ENCODE measurements at regions not wholly inside any gene's neighbourhood (a gene's known extent, or its start where the extent isn't known, plus 50 kb on each side); places are given as distances from the start of the nearest gene placed in this dataset.
A peak's percentile ranks its signal among the peaks of the same experiment; 100 is the strongest.

GRCh38 chr10:88129013-88129412 is 265.6 kb downstream of the PTEN start:
- Histone ChIP-seq H3K4me2 (no peak overlapping the region), H3K27me3 (ENCODE audit: insufficient read depth, low read depth) (no peaks in the 10 kb centered on the region), H3K36me3 (ENCODE audit: insufficient read depth) (no peaks in the 10 kb centered on the region), H3K4me1 (ENCODE audit: low read depth, poor library complexity, severe bottlenecking) (peaks cover 10% of the 10 kb centered on the region), H4K20me1 (ENCODE audit: insufficient read depth) (no peaks in the 10 kb centered on the region), H3K4me3 (IDR thresholded peaks at IDR 0.05; ENCODE audit: insufficient read depth, low read depth, low read length) (no peak overlapping the region), H3K79me2 (ENCODE audit: insufficient read depth, low read depth) (no peaks in the 10 kb centered on the region), H2AFZ (ENCODE audit: low read depth) (no peak overlapping the region), H3K27ac (no peak overlapping the region), H3K9ac (no peak overlapping the region)
- TF ChIP-seq, protein P1, sequence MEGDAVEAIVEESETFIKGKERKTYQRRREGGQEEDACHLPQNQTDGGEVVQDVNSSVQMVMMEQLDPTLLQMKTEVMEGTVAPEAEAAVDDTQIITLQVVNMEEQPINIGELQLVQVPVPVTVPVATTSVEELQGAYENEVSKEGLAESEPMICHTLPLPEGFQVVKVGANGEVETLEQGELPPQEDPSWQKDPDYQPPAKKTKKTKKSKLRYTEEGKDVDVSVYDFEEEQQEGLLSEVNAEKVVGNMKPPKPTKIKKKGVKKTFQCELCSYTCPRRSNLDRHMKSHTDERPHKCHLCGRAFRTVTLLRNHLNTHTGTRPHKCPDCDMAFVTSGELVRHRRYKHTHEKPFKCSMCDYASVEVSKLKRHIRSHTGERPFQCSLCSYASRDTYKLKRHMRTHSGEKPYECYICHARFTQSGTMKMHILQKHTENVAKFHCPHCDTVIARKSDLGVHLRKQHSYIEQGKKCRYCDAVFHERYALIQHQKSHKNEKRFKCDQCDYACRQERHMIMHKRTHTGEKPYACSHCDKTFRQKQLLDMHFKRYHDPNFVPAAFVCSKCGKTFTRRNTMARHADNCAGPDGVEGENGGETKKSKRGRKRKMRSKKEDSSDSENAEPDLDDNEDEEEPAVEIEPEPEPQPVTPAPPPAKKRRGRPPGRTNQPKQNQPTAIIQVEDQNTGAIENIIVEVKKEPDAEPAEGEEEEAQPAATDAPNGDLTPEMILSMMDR (conservative IDR thresholded peaks at IDR 0.05; ENCODE audit: low read depth, low read length) = no peak

GRCh38 chr10:88130912-88131311 is 267.5 kb downstream of the PTEN start:
- H2AFZ ChIP-seq (ENCODE audit: low read depth) = no peak overlapping the region
- H3K27me3 ChIP-seq (ENCODE audit: insufficient read depth, low read depth) = no peaks in the 10 kb centered on the region
- peaks cover 13% of the 10 kb centered on the region for H3K4me1 ChIP-seq (ENCODE audit: low read depth, poor library complexity, severe bottlenecking)
- TF ChIP-seq, protein P1 (conservative IDR thresholded peaks at IDR 0.05; ENCODE audit: low read depth, low read length) = no peak
- H3K9ac ChIP-seq = no peak overlapping the region
- H3K27ac ChIP-seq = no peak overlapping the region
- no peak overlapping the region for H3K4me2 ChIP-seq
- H3K36me3 ChIP-seq (ENCODE audit: insufficient read depth) = no peaks in the 10 kb centered on the region
- H4K20me1 ChIP-seq (ENCODE audit: insufficient read depth) = no peaks in the 10 kb centered on the region
- H3K4me3 ChIP-seq (IDR thresholded peaks at IDR 0.05; ENCODE audit: insufficient read depth, low read depth, low read length) = no peak overlapping the region
- no peaks in the 10 kb centered on the region for H3K79me2 ChIP-seq (ENCODE audit: insufficient read depth, low read depth)

GRCh38 chr10:88131511-88132139 is 268.2 kb downstream of the PTEN start:
- H3K4me2 ChIP-seq = no peak overlapping the region
- H3K4me3 ChIP-seq (IDR thresholded peaks at IDR 0.05; ENCODE audit: insufficient read depth, low read depth, low read length) = no peak overlapping the region
- H3K27me3 ChIP-seq (ENCODE audit: insufficient read depth, low read depth) = no peaks in the 10 kb centered on the region
- H3K9ac ChIP-seq = no peak overlapping the region
- H4K20me1 ChIP-seq (ENCODE audit: insufficient read depth) = no peaks in the 10 kb centered on the region
- no peak overlapping the region for H3K27ac ChIP-seq
- no peak overlapping the region for H2AFZ ChIP-seq (ENCODE audit: low read depth)
- no peaks in the 10 kb centered on the region for H3K79me2 ChIP-seq (ENCODE audit: insufficient read depth, low read depth)
- TF ChIP-seq, protein P1 (conservative IDR thresholded peaks at IDR 0.05; ENCODE audit: low read depth, low read length) = no peak
- no peaks in the 10 kb centered on the region for H3K36me3 ChIP-seq (ENCODE audit: insufficient read depth)
- H3K4me1 ChIP-seq (ENCODE audit: low read depth, poor library complexity, severe bottlenecking) = peaks cover 14% of the 10 kb centered on the region

DNA sequence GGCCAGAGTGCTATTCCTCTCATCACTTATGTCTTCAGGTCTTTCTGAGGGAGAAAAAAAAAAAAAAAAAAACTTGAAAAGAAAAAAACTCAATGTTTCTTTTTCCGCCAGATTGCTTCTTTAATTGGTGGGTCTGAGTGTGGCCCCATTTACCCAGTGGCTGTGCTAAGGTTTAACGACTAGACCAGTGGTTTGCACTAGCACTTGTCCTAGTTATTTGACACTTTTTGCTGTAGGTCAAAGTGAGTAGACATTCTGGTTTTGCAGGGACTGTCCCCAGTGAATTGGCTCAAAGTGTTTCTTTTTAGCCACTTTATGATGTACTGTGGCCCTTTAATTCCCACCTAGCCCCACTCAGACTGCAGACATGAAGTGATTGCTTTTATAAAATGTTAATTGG is 273.3 kb downstream of the PTEN start:
- Histone ChIP-seq H3K4me2 (peak overlapping the region; percentile 16; the same call in 1 of the 2 replicates), H3K79me2 (ENCODE audit: insufficient read depth, low read depth) (no peaks in the 10 kb centered on the region), H3K9ac (no peak overlapping the region), H3K36me3 (ENCODE audit: insufficient read depth) (no peaks in the 10 kb centered on the region), H4K20me1 (ENCODE audit: insufficient read depth) (no peaks in the 10 kb centered on the region), H3K4me3 (IDR thresholded peaks at IDR 0.05; ENCODE audit: insufficient read depth, low read depth, low read length) (no peak overlapping the region), H3K4me1 (ENCODE audit: low read depth, poor library complexity, severe bottlenecking) (peaks cover 51% of the 10 kb centered on the region), H2AFZ (ENCODE audit: low read depth) (no peak overlapping the region), H3K27ac (no peak overlapping the region), H3K27me3 (ENCODE audit: insufficient read depth, low read depth) (no peaks in the 10 kb centered on the region)
- TF ChIP-seq, protein P1 (conservative IDR thresholded peaks at IDR 0.05; ENCODE audit: low read depth, low read length) = no peak
